ENCODE measurements at regions not wholly inside any gene's neighbourhood (a gene's known extent, or its start where the extent isn't known, plus 50 kb on each side); places are given as distances from the start of the nearest gene placed in this dataset.

DNA sequence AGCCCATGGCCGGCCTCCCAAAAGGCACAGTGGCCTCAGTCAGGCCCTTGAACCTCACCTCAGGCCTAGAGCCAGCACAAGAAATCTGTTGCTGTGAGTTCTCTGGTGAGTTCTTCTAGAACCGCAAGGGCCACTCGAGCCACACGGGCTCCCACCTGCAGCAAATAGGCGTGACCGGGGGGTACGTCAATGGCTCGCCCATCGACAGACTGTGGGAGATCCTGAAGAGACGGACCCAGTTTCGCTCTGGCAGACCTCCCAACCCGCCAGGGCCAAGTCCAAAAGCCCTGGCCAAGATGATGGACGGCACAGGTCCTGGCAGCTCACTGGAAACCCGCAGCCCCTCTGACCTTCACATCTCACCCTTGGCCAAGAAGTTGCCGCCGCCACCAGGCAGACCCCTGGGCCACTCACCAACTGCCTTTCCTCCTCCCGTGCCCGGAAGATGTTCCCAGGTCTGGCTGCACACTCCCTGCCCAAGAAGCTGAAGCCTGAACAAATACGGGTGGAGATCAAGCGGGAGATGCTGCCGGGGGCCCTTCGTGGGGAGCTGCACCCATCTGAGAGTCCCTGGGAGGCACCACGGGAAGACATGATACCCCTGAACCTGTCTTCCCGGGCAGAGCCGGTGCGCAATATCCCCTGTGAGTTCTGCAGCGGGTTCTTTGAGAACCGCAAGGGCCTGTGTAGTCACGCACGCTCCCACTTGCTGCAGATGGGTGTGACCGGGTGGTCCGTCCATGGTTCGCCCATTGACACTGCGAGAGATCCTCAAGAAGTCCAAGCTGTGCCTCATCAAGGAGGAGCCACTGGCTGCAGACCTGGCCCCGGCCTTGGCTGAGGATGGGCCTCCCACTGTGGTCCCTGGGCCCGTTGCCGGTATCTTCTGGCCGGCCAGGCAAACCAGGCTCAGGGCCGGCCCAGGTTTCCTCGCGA, 544.2 kb upstream of the CCDC179 start:
- H3K9ac ChIP-seq (ENCODE audit: low read length): no peak overlapping the region
- no peaks in the 10 kb centered on the region for H3K4me1 ChIP-seq (ENCODE audit: control insufficient read depth, insufficient read depth, low read length)
- H3K9me3 ChIP-seq (ENCODE audit: control insufficient read depth, low read length): no peaks in the 10 kb centered on the region
- H3K36me3 ChIP-seq (ENCODE audit: control insufficient read depth, insufficient read depth, low read length): no peaks in the 10 kb centered on the region
- no peak overlapping the region for H3K4me3 ChIP-seq (ENCODE audit: low read length)
- no peaks in the 10 kb centered on the region for H3K27me3 ChIP-seq (ENCODE audit: control insufficient read depth, insufficient read depth, low read length)

DNA sequence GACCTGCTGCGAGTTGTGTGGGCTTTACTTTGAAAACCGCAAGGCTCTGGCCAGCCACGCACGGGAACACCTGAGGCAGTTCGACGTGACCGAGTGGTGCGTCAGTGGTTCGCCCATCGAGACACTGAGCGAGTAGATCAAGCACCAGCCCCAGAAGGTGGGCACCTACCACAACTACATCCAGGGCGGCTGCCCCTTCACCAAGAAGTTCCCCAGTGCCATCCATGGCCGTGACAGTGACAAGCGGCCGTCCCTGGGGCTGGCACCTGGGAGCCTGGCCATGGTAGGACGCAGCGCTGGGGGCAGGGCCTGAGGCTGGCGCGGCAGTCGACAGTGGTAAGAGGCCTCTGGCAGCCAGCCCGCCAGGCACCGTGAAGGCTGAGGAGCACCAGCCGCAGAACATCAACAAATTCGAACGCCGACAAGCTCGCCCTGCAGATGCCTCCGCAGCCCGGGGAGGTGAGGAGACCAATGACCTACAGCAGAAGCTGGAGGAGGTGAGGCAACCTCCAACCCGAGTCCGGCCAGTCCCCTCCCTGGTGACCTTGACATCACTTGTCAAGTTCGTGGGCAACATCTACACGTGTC, 545.2 kb upstream of the CCDC179 start:
- no peak overlapping the region for H3K4me3 ChIP-seq (ENCODE audit: low read length)
- no peaks in the 10 kb centered on the region for H3K36me3 ChIP-seq (ENCODE audit: control insufficient read depth, insufficient read depth, low read length)
- no peaks in the 10 kb centered on the region for H3K4me1 ChIP-seq (ENCODE audit: control insufficient read depth, insufficient read depth, low read length)
- no peak overlapping the region for H3K9ac ChIP-seq (ENCODE audit: low read length)
- no peaks in the 10 kb centered on the region for H3K9me3 ChIP-seq (ENCODE audit: control insufficient read depth, low read length)
- no peaks in the 10 kb centered on the region for H3K27me3 ChIP-seq (ENCODE audit: control insufficient read depth, insufficient read depth, low read length)

DNA sequence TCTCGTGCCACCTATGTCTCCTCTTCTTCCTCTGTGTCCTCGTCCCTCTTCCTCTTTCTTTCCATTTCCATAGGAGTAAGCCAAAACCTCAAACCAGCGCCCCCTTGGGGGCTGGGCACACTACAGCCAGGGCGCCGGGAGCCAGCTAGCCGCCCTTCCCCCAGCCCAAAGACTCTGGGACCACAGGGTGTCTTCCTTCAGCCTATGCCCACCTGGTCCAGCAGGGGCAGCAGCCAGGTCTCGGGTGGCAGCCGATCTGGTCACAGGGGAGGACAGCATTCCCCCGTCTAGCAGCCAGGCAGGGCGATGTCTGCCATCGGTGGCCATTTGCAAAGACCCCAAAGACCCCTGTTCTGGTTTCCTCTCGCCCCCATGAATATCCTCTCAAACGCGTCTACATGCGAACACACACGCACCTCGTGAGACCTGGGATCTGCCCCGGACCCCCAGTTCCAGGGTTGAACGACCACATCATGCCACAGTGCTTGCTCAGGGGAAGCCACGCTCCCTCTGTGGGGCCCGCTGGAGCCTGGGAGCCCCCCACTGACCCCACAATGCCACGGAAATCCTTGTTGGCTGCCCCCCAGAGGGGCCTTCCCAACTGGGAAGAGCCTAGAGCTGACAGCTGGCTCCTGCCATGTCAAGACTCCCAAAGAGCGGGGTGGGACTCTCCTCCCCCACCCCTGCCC, 546.0 kb upstream of the CCDC179 start:
- H3K4me1 ChIP-seq (ENCODE audit: control insufficient read depth, insufficient read depth, low read length): no peaks in the 10 kb centered on the region
- H3K9me3 ChIP-seq (ENCODE audit: control insufficient read depth, low read length): no peaks in the 10 kb centered on the region
- no peaks in the 10 kb centered on the region for H3K27me3 ChIP-seq (ENCODE audit: control insufficient read depth, insufficient read depth, low read length)
- no peak overlapping the region for H3K4me3 ChIP-seq (ENCODE audit: low read length)
- H3K9ac ChIP-seq (ENCODE audit: low read length): no peak overlapping the region
- H3K36me3 ChIP-seq (ENCODE audit: control insufficient read depth, insufficient read depth, low read length): no peaks in the 10 kb centered on the region

DNA sequence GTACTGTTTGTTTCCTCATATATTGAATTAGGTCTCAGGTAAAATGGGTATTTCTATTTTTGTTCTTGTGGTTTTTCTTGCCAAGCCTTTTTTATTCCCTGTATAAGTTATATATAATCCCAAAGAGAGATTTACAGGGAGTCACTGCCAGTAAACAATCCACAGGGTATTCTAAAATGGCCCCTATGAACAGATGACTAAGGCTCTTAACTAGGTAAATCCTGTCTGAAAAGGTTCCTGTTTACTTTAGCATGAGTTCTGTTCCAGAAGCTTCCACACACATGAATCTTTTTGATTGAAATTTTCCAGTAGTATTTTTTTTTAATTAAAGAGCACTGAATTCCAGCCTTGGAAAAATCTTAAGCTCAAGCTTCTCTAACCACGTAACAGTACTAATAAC, 552.8 kb upstream of the CCDC179 start:
- Histone ChIP-seq H3K27me3 (ENCODE audit: control insufficient read depth, insufficient read depth, low read length) (no peaks in the 10 kb centered on the region), H3K4me1 (ENCODE audit: control insufficient read depth, insufficient read depth, low read length) (no peaks in the 10 kb centered on the region), H3K9ac (ENCODE audit: low read length) (no peak overlapping the region), H3K9me3 (ENCODE audit: control insufficient read depth, low read length) (no peaks in the 10 kb centered on the region), H3K36me3 (ENCODE audit: control insufficient read depth, insufficient read depth, low read length) (no peaks in the 10 kb centered on the region), H3K4me3 (ENCODE audit: low read length) (no peak overlapping the region)

DNA sequence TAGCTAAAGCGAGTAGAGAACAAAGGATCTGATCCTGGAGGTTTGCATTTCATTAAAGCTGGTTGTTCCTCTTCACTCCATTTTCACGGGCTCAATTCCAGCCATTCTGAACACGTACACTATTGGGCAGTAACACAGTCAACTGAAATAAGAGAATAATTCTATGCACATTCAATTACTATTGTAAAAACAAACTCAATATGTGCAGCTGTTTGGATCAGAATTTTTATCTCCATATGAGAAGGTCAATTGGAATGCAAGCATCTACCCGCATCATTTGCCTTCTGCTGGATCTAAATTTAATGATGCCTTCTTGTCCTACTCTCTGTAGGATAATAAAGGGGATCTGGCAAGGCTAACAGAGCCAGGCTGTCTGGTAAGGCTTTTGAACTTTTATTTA, 562.8 kb upstream of the CCDC179 start:
- Histone ChIP-seq H3K9ac (ENCODE audit: low read length) (no peak overlapping the region), H3K36me3 (ENCODE audit: control insufficient read depth, insufficient read depth, low read length) (no peaks in the 10 kb centered on the region), H3K9me3 (ENCODE audit: control insufficient read depth, low read length) (no peaks in the 10 kb centered on the region), H3K27me3 (ENCODE audit: control insufficient read depth, insufficient read depth, low read length) (no peaks in the 10 kb centered on the region), H3K4me1 (ENCODE audit: control insufficient read depth, insufficient read depth, low read length) (no peaks in the 10 kb centered on the region), H3K4me3 (ENCODE audit: low read length) (no peak overlapping the region)

DNA sequence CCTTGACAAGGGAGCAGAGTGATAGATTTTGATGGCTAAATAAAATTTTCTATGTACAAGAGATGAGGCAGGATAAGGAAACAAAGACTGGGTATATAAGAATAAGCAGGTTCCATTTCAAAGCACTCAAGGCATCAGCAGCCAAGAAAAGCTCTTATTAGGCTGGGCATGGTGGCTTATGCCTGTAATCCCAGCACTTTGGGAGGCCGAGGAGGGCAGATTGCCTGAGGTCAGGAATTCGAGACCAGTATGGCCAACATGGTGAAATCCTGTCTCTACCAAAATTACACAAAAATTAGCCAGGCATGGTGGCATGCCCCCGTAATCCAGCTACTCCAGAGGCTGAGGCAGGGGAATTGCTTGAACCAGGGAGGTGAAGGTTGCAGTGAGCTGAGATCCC, 563.4 kb upstream of the CCDC179 start:
- Histone ChIP-seq H3K36me3 (ENCODE audit: control insufficient read depth, insufficient read depth, low read length) (no peaks in the 10 kb centered on the region), H3K4me3 (ENCODE audit: low read length) (no peak overlapping the region), H3K9me3 (ENCODE audit: control insufficient read depth, low read length) (no peaks in the 10 kb centered on the region), H3K27me3 (ENCODE audit: control insufficient read depth, insufficient read depth, low read length) (no peaks in the 10 kb centered on the region), H3K4me1 (ENCODE audit: control insufficient read depth, insufficient read depth, low read length) (no peaks in the 10 kb centered on the region), H3K9ac (ENCODE audit: low read length) (no peak overlapping the region)

DNA sequence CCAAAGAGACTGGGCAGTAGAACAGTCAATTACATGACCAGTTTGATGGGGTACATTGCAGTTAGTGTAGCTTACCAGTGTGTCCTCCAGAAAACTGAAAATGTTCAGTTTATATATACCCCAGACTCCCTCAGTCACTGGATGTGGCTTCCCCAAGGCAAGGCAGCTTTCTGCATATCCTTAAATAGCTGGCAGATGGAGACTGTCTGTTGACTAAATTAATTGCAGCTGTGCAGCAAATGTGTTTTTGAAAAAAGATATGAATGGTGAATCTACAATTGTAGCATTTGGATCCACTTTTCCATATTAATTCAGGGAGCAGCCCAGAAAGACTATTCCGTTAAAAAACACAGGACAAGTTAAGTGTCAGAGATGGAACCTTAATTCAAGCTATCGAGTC, 565.1 kb upstream of the CCDC179 start:
- Histone ChIP-seq H3K9me3 (ENCODE audit: control insufficient read depth, low read length) (no peaks in the 10 kb centered on the region), H3K27me3 (ENCODE audit: control insufficient read depth, insufficient read depth, low read length) (no peaks in the 10 kb centered on the region), H3K4me3 (ENCODE audit: low read length) (no peak overlapping the region), H3K9ac (ENCODE audit: low read length) (no peak overlapping the region), H3K36me3 (ENCODE audit: control insufficient read depth, insufficient read depth, low read length) (no peaks in the 10 kb centered on the region), H3K4me1 (ENCODE audit: control insufficient read depth, insufficient read depth, low read length) (no peaks in the 10 kb centered on the region)

DNA sequence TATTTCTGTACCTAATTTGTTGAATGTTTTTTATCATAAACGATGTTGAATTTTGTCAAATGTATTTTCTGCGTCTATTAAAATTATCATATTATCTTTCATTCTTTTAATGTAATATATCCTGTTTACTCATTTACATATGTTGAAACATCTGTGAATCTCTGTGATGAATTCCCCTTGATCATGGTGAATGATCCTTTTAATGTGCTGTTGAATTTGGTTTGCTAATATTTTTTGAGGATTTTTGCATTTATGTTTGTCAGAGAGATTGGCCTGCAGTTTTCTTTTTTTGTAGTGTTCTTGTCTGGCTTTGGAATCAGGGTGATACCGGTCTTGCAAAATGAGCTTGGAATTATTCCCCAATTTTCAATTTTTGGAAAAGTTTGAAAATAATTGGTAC, 569.3 kb upstream of the CCDC179 start:
- no peaks in the 10 kb centered on the region for H3K27me3 ChIP-seq (ENCODE audit: control insufficient read depth, insufficient read depth, low read length)
- H3K4me3 ChIP-seq (ENCODE audit: low read length): no peak overlapping the region
- no peak overlapping the region for H3K9ac ChIP-seq (ENCODE audit: low read length)
- no peaks in the 10 kb centered on the region for H3K4me1 ChIP-seq (ENCODE audit: control insufficient read depth, insufficient read depth, low read length)
- no peaks in the 10 kb centered on the region for H3K36me3 ChIP-seq (ENCODE audit: control insufficient read depth, insufficient read depth, low read length)
- H3K9me3 ChIP-seq (ENCODE audit: control insufficient read depth, low read length): no peaks in the 10 kb centered on the region

DNA sequence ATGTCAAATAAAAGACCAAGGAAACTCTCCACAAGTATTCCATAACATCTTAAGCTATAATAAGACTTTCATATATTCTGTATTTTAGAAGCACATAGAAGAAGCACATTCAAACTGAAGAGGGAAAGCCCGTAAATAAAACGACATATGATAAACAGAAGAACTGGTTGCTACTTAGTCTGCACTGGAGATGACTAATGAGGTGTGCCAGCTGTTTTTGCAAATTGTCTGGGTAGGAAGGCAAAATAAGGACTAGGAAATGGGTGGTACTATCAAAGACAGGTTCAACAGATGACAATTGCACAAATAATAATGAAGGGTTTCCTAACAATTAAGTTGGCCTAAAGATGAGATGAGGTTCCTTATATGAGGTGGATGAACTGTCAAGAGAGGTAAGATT, 593.2 kb upstream of the CCDC179 start:
- no peak overlapping the region for H3K9ac ChIP-seq (ENCODE audit: low read length)
- no peaks in the 10 kb centered on the region for H3K4me1 ChIP-seq (ENCODE audit: control insufficient read depth, insufficient read depth, low read length)
- H3K9me3 ChIP-seq (ENCODE audit: control insufficient read depth, low read length): no peaks in the 10 kb centered on the region
- H3K27me3 ChIP-seq (ENCODE audit: control insufficient read depth, insufficient read depth, low read length): no peaks in the 10 kb centered on the region
- H3K4me3 ChIP-seq (ENCODE audit: low read length): no peak overlapping the region
- no peaks in the 10 kb centered on the region for H3K36me3 ChIP-seq (ENCODE audit: control insufficient read depth, insufficient read depth, low read length)

DNA sequence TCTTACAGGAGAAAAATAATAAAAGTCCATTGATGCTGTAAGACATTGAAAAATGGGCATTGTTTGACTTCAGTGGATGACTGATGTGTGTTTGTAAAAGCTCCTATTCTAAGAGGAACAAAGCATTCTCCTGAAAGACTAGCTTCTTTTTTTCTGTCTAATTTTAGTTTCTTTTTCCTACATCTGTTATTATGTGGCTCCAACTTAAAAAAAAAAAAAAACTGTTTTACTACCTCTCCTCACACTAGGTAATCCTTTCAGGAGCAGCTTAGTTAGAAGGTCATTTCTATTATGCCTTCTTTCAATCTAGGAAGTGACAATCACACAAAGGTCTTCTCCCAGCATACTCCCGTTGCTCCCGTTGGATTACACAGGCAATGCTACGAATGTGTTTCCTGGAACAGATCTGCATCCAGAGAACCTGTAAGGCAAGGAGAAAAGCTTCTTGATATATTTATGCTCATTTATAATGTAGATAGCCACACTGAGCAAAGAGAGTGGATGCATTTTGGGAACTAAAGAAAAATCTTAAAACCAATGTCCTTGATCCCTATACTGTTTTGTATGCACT, 595.1 kb upstream of the CCDC179 start:
- no peaks in the 10 kb centered on the region for H3K4me1 ChIP-seq (ENCODE audit: control insufficient read depth, insufficient read depth, low read length)
- H3K9me3 ChIP-seq (ENCODE audit: control insufficient read depth, low read length): no peaks in the 10 kb centered on the region
- no peak overlapping the region for H3K4me3 ChIP-seq (ENCODE audit: low read length)
- H3K27me3 ChIP-seq (ENCODE audit: control insufficient read depth, insufficient read depth, low read length): no peaks in the 10 kb centered on the region
- no peaks in the 10 kb centered on the region for H3K36me3 ChIP-seq (ENCODE audit: control insufficient read depth, insufficient read depth, low read length)
- no peak overlapping the region for H3K9ac ChIP-seq (ENCODE audit: low read length)

DNA sequence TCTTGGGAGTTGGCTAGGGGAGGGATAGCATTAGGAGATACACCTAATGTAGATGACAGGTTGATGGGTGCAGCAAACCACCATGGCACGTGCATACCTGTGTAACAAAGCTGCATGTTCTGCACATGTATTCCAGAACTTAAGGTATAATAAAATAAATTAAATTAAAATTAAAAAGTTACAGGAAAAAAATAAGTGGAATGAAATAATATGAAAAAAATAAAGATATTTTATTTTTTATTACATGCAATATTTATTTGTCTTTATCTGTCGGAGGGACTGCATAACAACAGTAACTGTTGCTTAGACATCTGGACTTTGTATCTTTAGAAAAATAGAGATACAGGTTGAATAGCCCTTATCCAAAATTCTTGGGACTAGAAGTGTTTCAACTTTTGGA, 597.4 kb upstream of the CCDC179 start:
- Histone ChIP-seq H3K4me1 (ENCODE audit: control insufficient read depth, insufficient read depth, low read length) (no peaks in the 10 kb centered on the region), H3K9me3 (ENCODE audit: control insufficient read depth, low read length) (no peaks in the 10 kb centered on the region), H3K4me3 (ENCODE audit: low read length) (no peak overlapping the region), H3K27me3 (ENCODE audit: control insufficient read depth, insufficient read depth, low read length) (no peaks in the 10 kb centered on the region), H3K36me3 (ENCODE audit: control insufficient read depth, insufficient read depth, low read length) (no peaks in the 10 kb centered on the region), H3K9ac (ENCODE audit: low read length) (no peak overlapping the region)

DNA sequence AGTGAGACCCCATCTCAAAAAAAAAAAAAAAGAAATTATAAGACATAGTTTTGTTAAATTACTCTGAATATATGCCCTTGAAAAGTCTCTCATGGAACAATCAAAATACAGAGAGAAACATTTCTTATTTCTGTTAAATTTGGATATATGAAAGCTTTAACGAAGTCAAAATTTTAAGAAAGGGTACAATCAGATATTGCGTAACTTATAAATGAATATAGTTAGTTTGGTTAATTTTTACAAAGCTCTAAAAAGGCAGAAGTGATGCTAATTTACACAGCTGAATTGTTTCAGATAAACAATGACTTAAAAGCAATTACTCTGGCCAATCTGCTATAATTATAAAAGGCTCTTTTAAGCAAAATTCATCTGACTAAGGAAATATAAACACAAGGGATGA, 611.6 kb upstream of the CCDC179 start:
- no peaks in the 10 kb centered on the region for H3K4me1 ChIP-seq (ENCODE audit: control insufficient read depth, insufficient read depth, low read length)
- H3K36me3 ChIP-seq (ENCODE audit: control insufficient read depth, insufficient read depth, low read length): no peaks in the 10 kb centered on the region
- H3K4me3 ChIP-seq (ENCODE audit: low read length): no peak overlapping the region
- H3K9me3 ChIP-seq (ENCODE audit: control insufficient read depth, low read length): no peaks in the 10 kb centered on the region
- no peak overlapping the region for H3K9ac ChIP-seq (ENCODE audit: low read length)
- no peaks in the 10 kb centered on the region for H3K27me3 ChIP-seq (ENCODE audit: control insufficient read depth, insufficient read depth, low read length)

All from mucosa of stomach (tissue), 1 donor.